ENCODE measurements at regions not wholly inside any gene's neighbourhood (a gene's known extent, or its start where the extent isn't known, plus 50 kb on each side); places are given as distances from the start of the nearest gene placed in this dataset.

- Histone ChIP-seq H4K20me1 (ENCODE audit: low read length) (no peaks in the 10 kb centered on the region), H2AFZ (ENCODE audit: low read length) (no peak overlapping the region), H3K79me2 (ENCODE audit: low read length) (no peaks in the 10 kb centered on the region), H3K4me2 (ENCODE audit: low read length) (no peak overlapping the region), H3K9me2 (replicated peaks; ENCODE audit: low read length) (no peaks in the 10 kb centered on the region), H3K9me3 (ENCODE audit: low read length) (no peaks in the 10 kb centered on the region), H3F3A (ENCODE audit: low read length, unreplicated experiment) (no peaks in the 10 kb centered on the region), H3K4me3 (ENCODE audit: low read length) (no peak overlapping the region), H3K36me3 (ENCODE audit: low read depth, low read length) (no peaks in the 10 kb centered on the region), H3K9ac (ENCODE audit: low read length) (no peak overlapping the region), H3K27ac (ENCODE audit: low read length) (no peak overlapping the region), H3K4me1 (ENCODE audit: insufficient read depth, low read length) (no peaks in the 10 kb centered on the region), H3K27me3 (ENCODE audit: low read length) (0 out of 2 replicates have a peak, but pooled peaks cover 3% of the 10 kb centered on the region)
- intact Hi-C loops (cut with micrococcal nuclease) = no loop called here
- DNase-seq = no peak
- ATAC-seq = no peak
- ChIA-PET CTCF (no interaction called here), POLR2A (ENCODE audit: unreplicated experiment) (no interaction called here)
- BruUV-seq (replicated peaks) = no TSS peak
- TF ChIP-seq, protein P1, sequence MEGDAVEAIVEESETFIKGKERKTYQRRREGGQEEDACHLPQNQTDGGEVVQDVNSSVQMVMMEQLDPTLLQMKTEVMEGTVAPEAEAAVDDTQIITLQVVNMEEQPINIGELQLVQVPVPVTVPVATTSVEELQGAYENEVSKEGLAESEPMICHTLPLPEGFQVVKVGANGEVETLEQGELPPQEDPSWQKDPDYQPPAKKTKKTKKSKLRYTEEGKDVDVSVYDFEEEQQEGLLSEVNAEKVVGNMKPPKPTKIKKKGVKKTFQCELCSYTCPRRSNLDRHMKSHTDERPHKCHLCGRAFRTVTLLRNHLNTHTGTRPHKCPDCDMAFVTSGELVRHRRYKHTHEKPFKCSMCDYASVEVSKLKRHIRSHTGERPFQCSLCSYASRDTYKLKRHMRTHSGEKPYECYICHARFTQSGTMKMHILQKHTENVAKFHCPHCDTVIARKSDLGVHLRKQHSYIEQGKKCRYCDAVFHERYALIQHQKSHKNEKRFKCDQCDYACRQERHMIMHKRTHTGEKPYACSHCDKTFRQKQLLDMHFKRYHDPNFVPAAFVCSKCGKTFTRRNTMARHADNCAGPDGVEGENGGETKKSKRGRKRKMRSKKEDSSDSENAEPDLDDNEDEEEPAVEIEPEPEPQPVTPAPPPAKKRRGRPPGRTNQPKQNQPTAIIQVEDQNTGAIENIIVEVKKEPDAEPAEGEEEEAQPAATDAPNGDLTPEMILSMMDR (conservative IDR thresholded peaks at IDR 0.05; ENCODE audit: low read depth, low read length) = no peak
Measured at GRCh38 chr9:86818636-86819035, 128.7 kb downstream of the GAS1 start.

GRCh38 chr9:86816868-86817267 lies 130.4 kb downstream of the GAS1 start:
- Histone ChIP-seq H3F3A (ENCODE audit: low read length, unreplicated experiment) (no peaks in the 10 kb centered on the region), H3K9me3 (ENCODE audit: low read length) (no peaks in the 10 kb centered on the region), H3K9me2 (replicated peaks; ENCODE audit: low read length) (no peaks in the 10 kb centered on the region), H3K27me3 (ENCODE audit: low read length) (0 out of 2 replicates have a peak, but pooled peaks cover 3% of the 10 kb centered on the region), H2AFZ (ENCODE audit: low read length) (no peak overlapping the region), H3K9ac (ENCODE audit: low read length) (no peak overlapping the region), H3K79me2 (ENCODE audit: low read length) (no peaks in the 10 kb centered on the region), H3K4me2 (ENCODE audit: low read length) (no peak overlapping the region), H3K27ac (ENCODE audit: low read length) (no peak overlapping the region), H3K4me1 (ENCODE audit: insufficient read depth, low read length) (no peaks in the 10 kb centered on the region), H3K36me3 (ENCODE audit: low read depth, low read length) (no peaks in the 10 kb centered on the region), H4K20me1 (ENCODE audit: low read length) (no peaks in the 10 kb centered on the region), H3K4me3 (ENCODE audit: low read length) (no peak overlapping the region)
- no peak for TF ChIP-seq EZH2 (IDR thresholded peaks at IDR 0.05; ENCODE audit: low read length, unreplicated experiment)
- no peak for TF ChIP-seq EZH2phosphoT487 (IDR thresholded peaks at IDR 0.05; ENCODE audit: borderline replicate concordance, low read length)
- TF ChIP-seq, protein P1 (conservative IDR thresholded peaks at IDR 0.05; ENCODE audit: low read depth, low read length) = no peak
- intact Hi-C loops (cut with micrococcal nuclease) = no loop called here
- DNase-seq = no peak
- BruUV-seq (replicated peaks) = no TSS peak
- ChIA-PET POLR2A (ENCODE audit: unreplicated experiment) (no interaction called here), CTCF (no interaction called here)
- no peak for ATAC-seq

GRCh38 chr9:86816366-86816765 lies 130.9 kb downstream of the GAS1 start:
- Histone ChIP-seq H3K27ac (ENCODE audit: low read length) (no peak overlapping the region), H2AFZ (ENCODE audit: low read length) (no peak overlapping the region), H3K27me3 (ENCODE audit: low read length) (0 out of 2 replicates have a peak, but pooled peaks cover 3% of the 10 kb centered on the region), H3K9ac (ENCODE audit: low read length) (no peak overlapping the region), H3K36me3 (ENCODE audit: low read depth, low read length) (no peaks in the 10 kb centered on the region), H3K79me2 (ENCODE audit: low read length) (no peaks in the 10 kb centered on the region), H3K4me2 (ENCODE audit: low read length) (no peak overlapping the region), H3K4me3 (ENCODE audit: low read length) (no peak overlapping the region), H4K20me1 (ENCODE audit: low read length) (no peaks in the 10 kb centered on the region), H3F3A (ENCODE audit: low read length, unreplicated experiment) (no peaks in the 10 kb centered on the region), H3K9me3 (ENCODE audit: low read length) (no peaks in the 10 kb centered on the region), H3K4me1 (ENCODE audit: insufficient read depth, low read length) (no peaks in the 10 kb centered on the region), H3K9me2 (replicated peaks; ENCODE audit: low read length) (no peaks in the 10 kb centered on the region)
- ATAC-seq (no peak), DNase-seq (no peak)
- ChIA-PET CTCF (no interaction called here), POLR2A (ENCODE audit: unreplicated experiment) (no interaction called here)
- BruUV-seq (replicated peaks) = no TSS peak
- intact Hi-C loops (cut with micrococcal nuclease) = no loop called here
- TF ChIP-seq EZH2phosphoT487 (IDR thresholded peaks at IDR 0.05; ENCODE audit: borderline replicate concordance, low read length) (no peak), EZH2 (IDR thresholded peaks at IDR 0.05; ENCODE audit: low read length, unreplicated experiment) (no peak)
- TF ChIP-seq, protein P1 (conservative IDR thresholded peaks at IDR 0.05; ENCODE audit: low read depth, low read length) = no peak

Measured in PC-3 (cell line).